IPS DF 6.9 (cell line): ENCODE measurements at regions not wholly inside any gene's neighbourhood (a gene's known extent, or its start where the extent isn't known, plus 50 kb on each side); places are given as distances from the start of the nearest gene placed in this dataset.
"Not testable (repeated sequence)": the region's sequence is repeated elsewhere in the genome, so short reads cannot be mapped to it uniquely, and the experiment has no call there.

Experiments used
- DNase-seq: peaks from one replicate; pipeline ENCODE4 v3.0.0-alpha.2; 2013; ENCODE audit warnings: low read depth, low spot score
- H3K27ac ChIP-seq: one replicate; pipeline ENCODE4 v1.5.1; 2013; ENCODE audit warnings: low read length, control low read depth
- H3K27me3 ChIP-seq: 2 replicates; pipeline ENCODE4 v1.6.1; 2013; ENCODE audit warnings: mild to moderate bottlenecking, low read length; ENCODE audit not compliant: control insufficient read depth, insufficient read depth
- H3K36me3 ChIP-seq: 2 replicates; pipeline ENCODE4 v1.6.1; 2013; ENCODE audit warnings: low read length; ENCODE audit not compliant: control insufficient read depth, insufficient read depth
- H3K4me1 ChIP-seq: 2 replicates; pipeline ENCODE4 v1.6.1; 2013; ENCODE audit warnings: low read length; ENCODE audit not compliant: control insufficient read depth, insufficient read depth
- H3K4me3 ChIP-seq: 2 replicates; pipeline ENCODE4 v1.5.1; 2013; ENCODE audit warnings: mild to moderate bottlenecking, low read length
- H3K9me3 ChIP-seq: 2 replicates; pipeline ENCODE4 v1.6.1; 2013; ENCODE audit warnings: low read length, inconsistent platforms; ENCODE audit not compliant: control insufficient read depth, insufficient read depth
- WGBS: extraction: QIAGEN DNeasy Blood & Tissue Kit; methylation state at CpG from one replicate; pipeline ENCODE4 v1.1.7; 2013; ENCODE audit warnings: mixed read lengths, missing lambda C conversion rate; ENCODE audit not compliant: insufficient read length, insufficient coverage; 5-methylcytosine and 5-hydroxymethylcytosine counted together

GRCh38 chrX:74183047-74183446, 120.9 kb upstream of the ZCCHC13 start:
- H3K4me3 ChIP-seq, H3K27ac ChIP-seq, H3K36me3 ChIP-seq, H3K9me3 ChIP-seq, DNase-seq, H3K4me1 ChIP-seq, H3K27me3 ChIP-seq: not testable (repeated sequence)
- WGBS, result no CpG with 5 or more reads among the region's 4 CpGs

GRCh38 chrX:74181976-74182375, 122.0 kb upstream of the ZCCHC13 start:
- H3K4me3 ChIP-seq, DNase-seq, H3K36me3 ChIP-seq, H3K27ac ChIP-seq, H3K9me3 ChIP-seq, H3K4me1 ChIP-seq, H3K27me3 ChIP-seq: not testable (repeated sequence)
- no CpG with 5 or more reads among the region's 6 CpGs for WGBS

GRCh38 chrX:74180716-74181115, 123.3 kb upstream of the ZCCHC13 start:
- Histone ChIP-seq H3K36me3 (no peaks in the 10 kb centered on the region), H3K27ac (no peak overlapping the region), H3K27me3 (no peaks in the 10 kb centered on the region), H3K4me1 (no peaks in the 10 kb centered on the region), H3K9me3 (no peaks in the 10 kb centered on the region), H3K4me3 (no peak overlapping the region)
- DNase-seq, result no peak
- WGBS, result no CpG with 5 or more reads among the region's 8 CpGs

GRCh38 chrX:74179990-74180389, 124.0 kb upstream of the ZCCHC13 start:
- Histone ChIP-seq H3K27ac (no peak overlapping the region), H3K36me3 (no peaks in the 10 kb centered on the region), H3K4me3 (no peak overlapping the region), H3K27me3 (no peaks in the 10 kb centered on the region), H3K9me3 (no peaks in the 10 kb centered on the region), H3K4me1 (no peaks in the 10 kb centered on the region)
- DNase-seq, result no peak
- WGBS, result no CpG with 5 or more reads among the region's 3 CpGs

- H3K9me3 ChIP-seq, result no peaks in the 10 kb centered on the region
- no peak overlapping the region for H3K4me3 ChIP-seq
- no peaks in the 10 kb centered on the region for H3K27me3 ChIP-seq
- H3K27ac ChIP-seq, result no peak overlapping the region
- no peaks in the 10 kb centered on the region for H3K4me1 ChIP-seq
- no peaks in the 10 kb centered on the region for H3K36me3 ChIP-seq
- no CpG with 5 or more reads among the region's 4 CpGs for WGBS
- DNase-seq, result no peak
Measured at GRCh38 chrX:74179499-74179898, 124.5 kb upstream of the ZCCHC13 start.

DNA sequence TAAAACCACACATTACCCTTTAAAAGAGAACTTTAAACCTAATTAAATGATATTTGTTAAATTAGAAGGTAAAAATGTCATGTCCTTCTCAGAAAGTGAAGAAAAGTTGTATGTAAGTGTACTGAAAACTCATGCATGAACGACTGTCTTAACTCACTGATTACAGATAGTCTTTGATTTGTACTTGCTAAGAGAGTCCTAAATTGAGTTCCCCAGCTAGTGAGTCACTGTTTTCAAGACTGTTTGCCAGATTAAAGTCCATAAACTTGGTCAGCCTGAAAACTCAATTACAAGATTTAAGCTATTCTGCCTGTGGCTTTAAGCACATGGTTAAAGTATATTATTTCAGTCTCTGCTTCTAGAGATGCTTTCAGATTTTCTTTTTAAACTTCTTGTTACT, 124.9 kb upstream of the ZCCHC13 start:
- no peaks in the 10 kb centered on the region for H3K27me3 ChIP-seq
- no peaks in the 10 kb centered on the region for H3K36me3 ChIP-seq
- H3K9me3 ChIP-seq, result no peaks in the 10 kb centered on the region
- no CpG with 5 or more reads among the region's 1 CpG for WGBS
- H3K4me1 ChIP-seq, result no peaks in the 10 kb centered on the region
- no peak for DNase-seq
- no peak overlapping the region for H3K4me3 ChIP-seq
- H3K27ac ChIP-seq, result no peak overlapping the region

GRCh38 chrX:74178536-74178935, 125.4 kb upstream of the ZCCHC13 start:
- no peaks in the 10 kb centered on the region for H3K36me3 ChIP-seq
- no peaks in the 10 kb centered on the region for H3K9me3 ChIP-seq
- H3K4me3 ChIP-seq, result no peak overlapping the region
- H3K27ac ChIP-seq, result no peak overlapping the region
- no CpG with 5 or more reads among the region's 12 CpGs for WGBS
- H3K4me1 ChIP-seq, result no peaks in the 10 kb centered on the region
- DNase-seq, result peak; percentile 11
- H3K27me3 ChIP-seq, result no peaks in the 10 kb centered on the region

DNA sequence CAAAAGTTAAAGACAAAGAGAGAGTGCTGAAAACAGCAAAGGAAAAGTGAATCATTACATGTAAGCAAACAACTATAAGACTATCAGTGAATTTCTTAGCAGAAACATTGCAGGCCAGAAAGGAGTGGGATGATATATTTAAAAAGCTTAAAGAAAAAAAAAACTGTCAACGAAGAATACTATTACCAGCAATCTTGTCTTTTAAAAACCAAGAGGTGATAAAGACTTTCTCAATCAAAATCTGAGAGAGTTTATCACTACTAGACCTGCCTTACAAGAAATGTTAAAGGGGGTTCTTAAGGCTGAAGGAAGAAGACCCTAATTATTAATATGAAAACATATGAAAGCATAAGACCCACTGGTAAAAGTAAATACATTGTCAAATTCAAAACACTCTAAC, 132.5 kb upstream of the ZCCHC13 start:
- Histone ChIP-seq H3K9me3 (no peaks in the 10 kb centered on the region), H3K4me3 (no peak overlapping the region), H3K36me3 (no peaks in the 10 kb centered on the region), H3K27me3 (no peaks in the 10 kb centered on the region), H3K27ac (no peak overlapping the region), H3K4me1 (no peaks in the 10 kb centered on the region)
- WGBS, result no CpG with 5 or more reads among the region's 1 CpG
- DNase-seq, result no peak

GRCh38 chrX:74162199-74162598, 141.8 kb upstream of the ZCCHC13 start:
- DNase-seq, result no peak
- WGBS, result no CpG with 5 or more reads among the region's 20 CpGs

DNA sequence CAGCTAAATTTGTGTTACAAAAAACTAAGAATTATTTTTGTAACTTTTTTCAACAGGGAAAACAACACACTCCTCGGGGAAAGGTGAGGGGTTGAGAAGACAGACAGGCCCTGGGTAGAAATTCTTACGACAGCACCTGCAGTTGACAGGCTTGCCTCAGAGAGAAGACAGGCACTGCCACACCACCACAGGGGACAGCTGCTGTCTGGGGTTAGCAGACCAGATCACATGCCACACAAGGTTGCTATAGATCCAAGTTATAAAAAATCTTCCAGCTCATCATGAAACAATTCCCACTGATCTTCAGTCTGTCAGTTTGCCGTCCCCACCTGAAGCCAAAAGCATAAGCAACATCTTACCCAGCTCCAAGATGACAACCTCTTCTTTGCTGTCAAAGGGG, 143.2 kb upstream of the ZCCHC13 start:
- H3K9me3 ChIP-seq, result no peaks in the 10 kb centered on the region
- no peak overlapping the region for H3K4me3 ChIP-seq
- no peaks in the 10 kb centered on the region for H3K36me3 ChIP-seq
- no peaks in the 10 kb centered on the region for H3K4me1 ChIP-seq
- H3K27me3 ChIP-seq, result no peaks in the 10 kb centered on the region
- H3K27ac ChIP-seq, result no peak overlapping the region
- no CpG with 5 or more reads among the region's 3 CpGs for WGBS
- DNase-seq, result no peak

More at GRCh38 chrX:74162199-74162598, 141.8 kb upstream of the ZCCHC13 start:
- H3K4me3 ChIP-seq, result no peak overlapping the region
- H3K27me3 ChIP-seq, result no peaks in the 10 kb centered on the region
- no peak overlapping the region for H3K27ac ChIP-seq
- no peaks in the 10 kb centered on the region for H3K36me3 ChIP-seq
- no peaks in the 10 kb centered on the region for H3K4me1 ChIP-seq
- H3K9me3 ChIP-seq, result no peaks in the 10 kb centered on the region

- no peak for DNase-seq
- H3K36me3 ChIP-seq, result no peaks in the 10 kb centered on the region
- H3K27ac ChIP-seq, result no peak overlapping the region
- no peaks in the 10 kb centered on the region for H3K27me3 ChIP-seq
- H3K4me3 ChIP-seq, result no peak overlapping the region
- no peaks in the 10 kb centered on the region for H3K4me1 ChIP-seq
- no CpG with 5 or more reads among the region's 1 CpG for WGBS
- H3K9me3 ChIP-seq, result no peaks in the 10 kb centered on the region
Measured at GRCh38 chrX:74160358-74160757, 143.6 kb upstream of the ZCCHC13 start.
